GM18502 (cell line): ENCODE measurements at regions not wholly inside any gene's neighbourhood (a gene's known extent, or its start where the extent isn't known, plus 50 kb on each side); places are given as distances from the start of the nearest gene placed in this dataset.

Experiments used
- ATAC-seq: cut with Tn5 transposase; IDR thresholded peaks from one replicate; pipeline ENCODE4 v1.9.1; 2021; ENCODE audit warnings: mild to moderate bottlenecking; ENCODE audit not compliant: unreplicated experiment, poor library complexity

GRCh38 chr13:60282186-60282585 lies 114.8 kb upstream of the TDRD3 start:
- no peak for ATAC-seq

- ATAC-seq, result no peak
These were observed 114.3 kb upstream of the TDRD3 start for GRCh38 chr13:60282708-60283107.

- ATAC-seq, result no peak
These were observed 110.3 kb upstream of the TDRD3 start for GRCh38 chr13:60286707-60287106.

GRCh38 chr13:60288569-60288968 lies 108.5 kb upstream of the TDRD3 start:
- ATAC-seq, result no peak

- no peak for ATAC-seq
These were observed 93.9 kb upstream of the TDRD3 start for GRCh38 chr13:60303166-60303565.

- ATAC-seq, result no peak
These were observed 85.5 kb upstream of the TDRD3 start for GRCh38 chr13:60311527-60311926.

GRCh38 chr13:60312851-60313505 lies 84.0 kb upstream of the TDRD3 start:
- no peak for ATAC-seq

- no peak for ATAC-seq
These were observed 78.8 kb upstream of the TDRD3 start for GRCh38 chr13:60318186-60318585.

GRCh38 chr13:60324131-60324530 lies 72.9 kb upstream of the TDRD3 start:
- ATAC-seq, result no peak

- no peak for ATAC-seq
These were observed 70.7 kb upstream of the TDRD3 start for GRCh38 chr13:60326273-60326672.

- ATAC-seq, result no peak
These were observed 69.5 kb upstream of the TDRD3 start for GRCh38 chr13:60327511-60327910.

GRCh38 chr13:60328073-60328472 lies 68.9 kb upstream of the TDRD3 start:
- ATAC-seq, result no peak

GRCh38 chr13:60329221-60329923 lies 67.6 kb upstream of the TDRD3 start:
- peak; percentile 71 for ATAC-seq

- ATAC-seq, result no peak
These were observed 65.6 kb upstream of the TDRD3 start for GRCh38 chr13:60331249-60332012.

- no peak for ATAC-seq
These were observed 64.3 kb upstream of the TDRD3 start for GRCh38 chr13:60332682-60333081.

- ATAC-seq, result no peak
These were observed 62.7 kb upstream of the TDRD3 start for GRCh38 chr13:60334310-60334709.

GRCh38 chr13:60335531-60335930 lies 61.5 kb upstream of the TDRD3 start:
- no peak for ATAC-seq

- ATAC-seq, result no peak
These were observed 58.3 kb upstream of the TDRD3 start for GRCh38 chr13:60338754-60339153.

GRCh38 chr13:60343978-60344377 lies 53.0 kb upstream of the TDRD3 start:
- no peak for ATAC-seq

- no peak for ATAC-seq
These were observed 49.8 kb upstream of the TDRD3 start for GRCh38 chr13:60347174-60347573.
